ENCODE measurements at regions not wholly inside any gene's neighbourhood (a gene's known extent, or its start where the extent isn't known, plus 50 kb on each side); places are given as distances from the start of the nearest gene placed in this dataset.

GRCh38 chr15:97406841-97407240, 553.7 kb upstream of the ARRDC4 start:
- TF ChIP-seq CTCF (conservative IDR thresholded peaks at IDR 0.05; ENCODE audit: low read length) (no peak), EZH2phosphoT487 (IDR thresholded peaks at IDR 0.05; ENCODE audit: borderline replicate concordance, low read depth, low read length) (no peak)
